ENCODE measurements at regions not wholly inside any gene's neighbourhood (a gene's known extent, or its start where the extent isn't known, plus 50 kb on each side); places are given as distances from the start of the nearest gene placed in this dataset.
"Not testable (repeated sequence)": the region's sequence is repeated elsewhere in the genome, so short reads cannot be mapped to it uniquely, and the experiment has no call there.

DNA sequence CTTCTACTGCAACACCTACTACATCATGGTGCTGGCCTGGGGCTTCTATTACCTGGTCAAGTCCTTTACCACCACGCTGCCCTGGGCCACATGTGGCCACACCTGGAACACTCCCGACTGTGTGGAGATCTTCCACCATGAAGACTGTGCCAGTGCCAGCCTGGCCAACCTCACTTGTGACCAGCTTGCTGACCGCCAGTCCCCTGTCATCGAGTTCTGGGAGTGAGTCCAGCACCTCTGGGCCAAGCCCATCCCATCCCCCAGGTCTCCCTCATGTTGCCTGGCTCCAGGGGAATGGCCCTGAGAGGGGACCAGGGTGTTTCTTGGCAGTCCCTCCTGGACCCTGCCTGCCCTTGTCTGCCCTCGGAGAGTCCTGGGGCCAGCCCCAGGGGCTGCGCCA is 519.4 kb downstream of the TP53TG3F start:
- TF ChIP-seq, protein P1, sequence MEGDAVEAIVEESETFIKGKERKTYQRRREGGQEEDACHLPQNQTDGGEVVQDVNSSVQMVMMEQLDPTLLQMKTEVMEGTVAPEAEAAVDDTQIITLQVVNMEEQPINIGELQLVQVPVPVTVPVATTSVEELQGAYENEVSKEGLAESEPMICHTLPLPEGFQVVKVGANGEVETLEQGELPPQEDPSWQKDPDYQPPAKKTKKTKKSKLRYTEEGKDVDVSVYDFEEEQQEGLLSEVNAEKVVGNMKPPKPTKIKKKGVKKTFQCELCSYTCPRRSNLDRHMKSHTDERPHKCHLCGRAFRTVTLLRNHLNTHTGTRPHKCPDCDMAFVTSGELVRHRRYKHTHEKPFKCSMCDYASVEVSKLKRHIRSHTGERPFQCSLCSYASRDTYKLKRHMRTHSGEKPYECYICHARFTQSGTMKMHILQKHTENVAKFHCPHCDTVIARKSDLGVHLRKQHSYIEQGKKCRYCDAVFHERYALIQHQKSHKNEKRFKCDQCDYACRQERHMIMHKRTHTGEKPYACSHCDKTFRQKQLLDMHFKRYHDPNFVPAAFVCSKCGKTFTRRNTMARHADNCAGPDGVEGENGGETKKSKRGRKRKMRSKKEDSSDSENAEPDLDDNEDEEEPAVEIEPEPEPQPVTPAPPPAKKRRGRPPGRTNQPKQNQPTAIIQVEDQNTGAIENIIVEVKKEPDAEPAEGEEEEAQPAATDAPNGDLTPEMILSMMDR (IDR thresholded peaks at IDR 0.05): not testable (repeated sequence)
- not testable (repeated sequence) for TF ChIP-seq POLR2A, POLR2AphosphoS5 (IDR thresholded peaks at IDR 0.05)
